SK-N-SH (cell line): ENCODE measurements at regions not wholly inside any gene's neighbourhood (a gene's known extent, or its start where the extent isn't known, plus 50 kb on each side); places are given as distances from the start of the nearest gene placed in this dataset.

ENCODE experiments used
- CHD2 ChIP-seq: fragments of 150-350 bp; IDR thresholded peaks from 2 replicates; pipeline ENCODE4 v1.6.1; 2018; ENCODE audit warnings: low read length; ENCODE audit not compliant: partially characterized antibody
- EP300 ChIP-seq, 2 experiments: IDR thresholded peaks; 2 replicates each; pipeline versions ENCODE4 v1.4.0 to v1.6.1; 2012; ENCODE audit warnings: borderline replicate concordance in 1 of 2, low read depth in 1 of 2, low read length in 1 of 2
- EZH2phosphoT487 ChIP-seq: fragments of 200-600 bp; sonication (generic); IDR thresholded peaks from 2 replicates; pipeline ENCODE4 v1.6.1; 2017; ENCODE audit warnings: low read depth, mixed run types, mild to moderate bottlenecking, antibody characterized with exemption, moderate library complexity, borderline replicate concordance
- NFIC ChIP-seq: IDR thresholded peaks from 2 replicates; pipeline ENCODE4 v1.4.0; 2012; ENCODE audit warnings: borderline replicate concordance
- PBX3 ChIP-seq: IDR thresholded peaks from 2 replicates; pipeline ENCODE4; 2012
- RCOR1 ChIP-seq: fragments of 150-350 bp; IDR thresholded peaks from 2 replicates; pipeline ENCODE4 v1.6.1; 2017; ENCODE audit warnings: antibody characterized with exemption, low read length
- RXRA ChIP-seq: IDR thresholded peaks from 2 replicates; pipeline ENCODE4 v1.4.0; 2012; ENCODE audit warnings: low read depth, mild to moderate bottlenecking, borderline replicate concordance
- SIN3A ChIP-seq: IDR thresholded peaks from 2 replicates; pipeline ENCODE4 v1.6.1; 2012; ENCODE audit warnings: low read depth, mild to moderate bottlenecking, low read length, moderate library complexity, borderline replicate concordance
- TAF1 ChIP-seq: IDR thresholded peaks from 2 replicates; pipeline ENCODE4 v1.6.1; 2012; ENCODE audit warnings: low read depth, mild to moderate bottlenecking, low read length, moderate library complexity, borderline replicate concordance
- TCF12 ChIP-seq: IDR thresholded peaks from 2 replicates; pipeline ENCODE4 v1.4.0; 2012
- USF2 ChIP-seq: fragments of 150-350 bp; IDR thresholded peaks from 2 replicates; pipeline ENCODE4 v1.6.1; 2017; ENCODE audit warnings: antibody characterized with exemption, low read length, low read depth, borderline replicate concordance
- TF ChIP-seq, protein P1 (sequence below): IDR thresholded peaks from 2 replicates; pipeline ENCODE4 v1.6.1; 2012; ENCODE audit warnings: mild to moderate bottlenecking, low read depth, low read length, moderate library complexity
- TF ChIP-seq, protein P2 (sequence below): fragments of 200-600 bp; sonication (generic); IDR thresholded peaks from 2 replicates; pipeline ENCODE4 v1.6.1; 2017; ENCODE audit warnings: antibody characterized with exemption, mild to moderate bottlenecking, moderate library complexity
- TF ChIP-seq, protein P3 (sequence below): IDR thresholded peaks from 2 replicates; pipeline ENCODE4 v1.4.0; 2012; ENCODE audit warnings: low read depth

- TF ChIP-seq, protein P1, sequence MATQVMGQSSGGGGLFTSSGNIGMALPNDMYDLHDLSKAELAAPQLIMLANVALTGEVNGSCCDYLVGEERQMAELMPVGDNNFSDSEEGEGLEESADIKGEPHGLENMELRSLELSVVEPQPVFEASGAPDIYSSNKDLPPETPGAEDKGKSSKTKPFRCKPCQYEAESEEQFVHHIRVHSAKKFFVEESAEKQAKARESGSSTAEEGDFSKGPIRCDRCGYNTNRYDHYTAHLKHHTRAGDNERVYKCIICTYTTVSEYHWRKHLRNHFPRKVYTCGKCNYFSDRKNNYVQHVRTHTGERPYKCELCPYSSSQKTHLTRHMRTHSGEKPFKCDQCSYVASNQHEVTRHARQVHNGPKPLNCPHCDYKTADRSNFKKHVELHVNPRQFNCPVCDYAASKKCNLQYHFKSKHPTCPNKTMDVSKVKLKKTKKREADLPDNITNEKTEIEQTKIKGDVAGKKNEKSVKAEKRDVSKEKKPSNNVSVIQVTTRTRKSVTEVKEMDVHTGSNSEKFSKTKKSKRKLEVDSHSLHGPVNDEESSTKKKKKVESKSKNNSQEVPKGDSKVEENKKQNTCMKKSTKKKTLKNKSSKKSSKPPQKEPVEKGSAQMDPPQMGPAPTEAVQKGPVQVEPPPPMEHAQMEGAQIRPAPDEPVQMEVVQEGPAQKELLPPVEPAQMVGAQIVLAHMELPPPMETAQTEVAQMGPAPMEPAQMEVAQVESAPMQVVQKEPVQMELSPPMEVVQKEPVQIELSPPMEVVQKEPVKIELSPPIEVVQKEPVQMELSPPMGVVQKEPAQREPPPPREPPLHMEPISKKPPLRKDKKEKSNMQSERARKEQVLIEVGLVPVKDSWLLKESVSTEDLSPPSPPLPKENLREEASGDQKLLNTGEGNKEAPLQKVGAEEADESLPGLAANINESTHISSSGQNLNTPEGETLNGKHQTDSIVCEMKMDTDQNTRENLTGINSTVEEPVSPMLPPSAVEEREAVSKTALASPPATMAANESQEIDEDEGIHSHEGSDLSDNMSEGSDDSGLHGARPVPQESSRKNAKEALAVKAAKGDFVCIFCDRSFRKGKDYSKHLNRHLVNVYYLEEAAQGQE, result no peak
- TF ChIP-seq RCOR1 (no peak), TAF1 (no peak), EP300 (IDR thresholded peaks at IDR 0.05; ENCODE audit: borderline replicate concordance in 1 of 2, low read depth in 1 of 2, low read length in 1 of 2) (no peak), NFIC (no peak), TCF12 (no peak), PBX3 (no peak), SIN3A (no peak), EZH2phosphoT487 (no peak), CHD2 (no peak), RXRA (no peak), USF2 (no peak)
- TF ChIP-seq, protein P2, sequence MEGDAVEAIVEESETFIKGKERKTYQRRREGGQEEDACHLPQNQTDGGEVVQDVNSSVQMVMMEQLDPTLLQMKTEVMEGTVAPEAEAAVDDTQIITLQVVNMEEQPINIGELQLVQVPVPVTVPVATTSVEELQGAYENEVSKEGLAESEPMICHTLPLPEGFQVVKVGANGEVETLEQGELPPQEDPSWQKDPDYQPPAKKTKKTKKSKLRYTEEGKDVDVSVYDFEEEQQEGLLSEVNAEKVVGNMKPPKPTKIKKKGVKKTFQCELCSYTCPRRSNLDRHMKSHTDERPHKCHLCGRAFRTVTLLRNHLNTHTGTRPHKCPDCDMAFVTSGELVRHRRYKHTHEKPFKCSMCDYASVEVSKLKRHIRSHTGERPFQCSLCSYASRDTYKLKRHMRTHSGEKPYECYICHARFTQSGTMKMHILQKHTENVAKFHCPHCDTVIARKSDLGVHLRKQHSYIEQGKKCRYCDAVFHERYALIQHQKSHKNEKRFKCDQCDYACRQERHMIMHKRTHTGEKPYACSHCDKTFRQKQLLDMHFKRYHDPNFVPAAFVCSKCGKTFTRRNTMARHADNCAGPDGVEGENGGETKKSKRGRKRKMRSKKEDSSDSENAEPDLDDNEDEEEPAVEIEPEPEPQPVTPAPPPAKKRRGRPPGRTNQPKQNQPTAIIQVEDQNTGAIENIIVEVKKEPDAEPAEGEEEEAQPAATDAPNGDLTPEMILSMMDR, result no peak
- TF ChIP-seq, protein P3, sequence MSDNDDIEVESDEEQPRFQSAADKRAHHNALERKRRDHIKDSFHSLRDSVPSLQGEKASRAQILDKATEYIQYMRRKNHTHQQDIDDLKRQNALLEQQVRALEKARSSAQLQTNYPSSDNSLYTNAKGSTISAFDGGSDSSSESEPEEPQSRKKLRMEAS, result no peak
Measured at GRCh38 chr1:121558514-121558913, 373.7 kb downstream of the SRGAP2C start.
